ENCODE measurements at regions not wholly inside any gene's neighbourhood (a gene's known extent, or its start where the extent isn't known, plus 50 kb on each side); places are given as distances from the start of the nearest gene placed in this dataset.

GRCh38 chr20:48348022-48348421 lies 479.8 kb downstream of the PREX1 start:
- TF ChIP-seq CTCF (IDR thresholded peaks at IDR 0.05) = no peak
- TF ChIP-seq EZH2 (IDR thresholded peaks at IDR 0.05) = no peak
